ENCODE measurements at regions not wholly inside any gene's neighbourhood (a gene's known extent, or its start where the extent isn't known, plus 50 kb on each side); places are given as distances from the start of the nearest gene placed in this dataset.
A peak's percentile ranks its signal among the peaks of the same experiment; 100 is the strongest.

DNA sequence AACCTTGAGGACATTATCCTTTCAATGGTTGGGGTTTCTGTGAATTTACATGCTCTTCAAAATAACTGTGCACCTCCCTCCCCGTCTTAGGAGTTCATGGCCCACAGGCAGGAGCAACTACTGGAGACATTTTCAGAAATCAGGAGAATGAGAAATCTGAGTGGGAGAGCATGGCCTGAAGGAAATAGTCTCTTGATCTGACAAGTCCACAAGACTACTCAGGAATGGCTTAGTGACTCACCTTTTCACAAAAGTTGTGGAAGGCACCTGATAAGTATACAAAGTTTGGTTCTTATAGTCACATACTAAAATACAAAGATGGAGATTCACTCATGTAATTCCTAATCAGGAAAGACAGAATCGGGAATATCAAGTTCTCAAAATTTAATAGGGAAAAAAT, 83.6 kb upstream of the NCKAP5 start:
- in situ Hi-C loops (cut with HindIII; ENCODE audit: low sequenced_read_pairs): no loop called here
- no peak overlapping the region for H3K4me3 ChIP-seq (ENCODE audit: low read depth, low read length)
- DNase-seq (ENCODE audit: low read depth): no peak
- TF ChIP-seq, protein P1, sequence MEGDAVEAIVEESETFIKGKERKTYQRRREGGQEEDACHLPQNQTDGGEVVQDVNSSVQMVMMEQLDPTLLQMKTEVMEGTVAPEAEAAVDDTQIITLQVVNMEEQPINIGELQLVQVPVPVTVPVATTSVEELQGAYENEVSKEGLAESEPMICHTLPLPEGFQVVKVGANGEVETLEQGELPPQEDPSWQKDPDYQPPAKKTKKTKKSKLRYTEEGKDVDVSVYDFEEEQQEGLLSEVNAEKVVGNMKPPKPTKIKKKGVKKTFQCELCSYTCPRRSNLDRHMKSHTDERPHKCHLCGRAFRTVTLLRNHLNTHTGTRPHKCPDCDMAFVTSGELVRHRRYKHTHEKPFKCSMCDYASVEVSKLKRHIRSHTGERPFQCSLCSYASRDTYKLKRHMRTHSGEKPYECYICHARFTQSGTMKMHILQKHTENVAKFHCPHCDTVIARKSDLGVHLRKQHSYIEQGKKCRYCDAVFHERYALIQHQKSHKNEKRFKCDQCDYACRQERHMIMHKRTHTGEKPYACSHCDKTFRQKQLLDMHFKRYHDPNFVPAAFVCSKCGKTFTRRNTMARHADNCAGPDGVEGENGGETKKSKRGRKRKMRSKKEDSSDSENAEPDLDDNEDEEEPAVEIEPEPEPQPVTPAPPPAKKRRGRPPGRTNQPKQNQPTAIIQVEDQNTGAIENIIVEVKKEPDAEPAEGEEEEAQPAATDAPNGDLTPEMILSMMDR (IDR thresholded peaks at IDR 0.05; ENCODE audit: low read depth, low read length, missing control alignments): no peak

DNA sequence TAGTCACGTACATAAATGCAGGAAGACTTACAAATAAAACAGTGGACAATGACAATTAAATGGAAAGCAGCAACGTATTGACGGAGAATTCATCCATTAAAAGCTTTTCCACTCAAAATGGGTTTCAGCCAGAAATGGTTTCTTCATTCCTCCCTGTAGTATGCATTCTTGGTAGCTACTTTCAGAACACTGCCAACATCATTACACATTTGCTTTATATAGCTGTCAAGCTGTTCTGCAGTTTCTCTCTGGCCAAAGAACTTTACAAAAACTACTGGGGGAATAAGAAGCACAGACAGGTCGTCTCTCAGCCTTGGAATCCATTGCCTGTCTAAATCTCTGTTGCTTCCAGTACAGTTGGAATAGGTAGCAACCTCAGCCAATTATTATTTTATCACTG, 84.1 kb upstream of the NCKAP5 start:
- in situ Hi-C loops (cut with HindIII; ENCODE audit: low sequenced_read_pairs): no loop called here
- DNase-seq (ENCODE audit: low read depth): peak; percentile 32
- H3K4me3 ChIP-seq (ENCODE audit: low read depth, low read length): no peak overlapping the region
- TF ChIP-seq, protein P1 (IDR thresholded peaks at IDR 0.05; ENCODE audit: low read depth, low read length, missing control alignments): no peak

DNA sequence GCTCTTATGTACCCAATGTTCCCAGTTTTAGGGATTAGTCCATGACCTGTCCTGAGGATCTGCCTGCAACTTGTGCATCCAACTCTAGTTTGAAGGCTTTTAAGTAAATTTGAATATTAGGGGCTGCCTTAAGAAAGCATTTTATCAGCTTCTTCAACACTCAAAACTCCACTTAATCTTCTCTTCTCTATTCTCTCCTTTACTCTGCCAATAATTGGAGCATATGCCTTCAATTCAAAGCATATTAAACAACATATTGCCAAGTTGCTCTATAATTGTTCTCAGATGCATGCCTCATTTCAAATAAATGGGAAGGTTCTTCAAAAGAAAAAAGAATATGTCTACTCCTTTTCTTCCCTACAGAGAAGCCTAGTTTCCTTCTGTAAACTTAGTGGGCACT, 84.8 kb upstream of the NCKAP5 start:
- no peak for DNase-seq (ENCODE audit: low read depth)
- in situ Hi-C loops (cut with HindIII; ENCODE audit: low sequenced_read_pairs): no loop called here
- TF ChIP-seq, protein P1 (IDR thresholded peaks at IDR 0.05; ENCODE audit: low read depth, low read length, missing control alignments): no peak
- H3K4me3 ChIP-seq (ENCODE audit: low read depth, low read length): no peak overlapping the region

DNA sequence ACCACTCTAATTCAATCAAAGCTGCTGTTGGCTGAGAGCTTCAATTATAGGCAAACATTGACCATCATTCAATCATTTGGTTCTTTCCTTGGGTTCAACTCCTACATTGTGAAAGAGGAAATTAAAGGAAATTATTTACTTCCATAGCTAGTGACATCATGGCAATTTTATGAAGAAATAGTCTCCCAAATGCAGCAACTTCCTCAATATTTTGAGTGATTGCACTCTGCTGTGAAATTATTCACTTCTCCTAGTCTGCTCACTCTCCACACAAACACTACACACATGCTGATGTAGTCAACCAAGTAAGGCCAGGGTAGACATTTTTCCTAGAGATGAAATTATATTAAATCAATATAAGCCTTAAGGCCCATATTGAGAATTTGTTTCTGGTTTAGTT, 86.7 kb upstream of the NCKAP5 start:
- in situ Hi-C loops (cut with HindIII; ENCODE audit: low sequenced_read_pairs): no loop called here
- DNase-seq (ENCODE audit: low read depth): no peak
- H3K4me3 ChIP-seq (ENCODE audit: low read depth, low read length): no peak overlapping the region
- TF ChIP-seq, protein P1 (IDR thresholded peaks at IDR 0.05; ENCODE audit: low read depth, low read length, missing control alignments): no peak

DNA sequence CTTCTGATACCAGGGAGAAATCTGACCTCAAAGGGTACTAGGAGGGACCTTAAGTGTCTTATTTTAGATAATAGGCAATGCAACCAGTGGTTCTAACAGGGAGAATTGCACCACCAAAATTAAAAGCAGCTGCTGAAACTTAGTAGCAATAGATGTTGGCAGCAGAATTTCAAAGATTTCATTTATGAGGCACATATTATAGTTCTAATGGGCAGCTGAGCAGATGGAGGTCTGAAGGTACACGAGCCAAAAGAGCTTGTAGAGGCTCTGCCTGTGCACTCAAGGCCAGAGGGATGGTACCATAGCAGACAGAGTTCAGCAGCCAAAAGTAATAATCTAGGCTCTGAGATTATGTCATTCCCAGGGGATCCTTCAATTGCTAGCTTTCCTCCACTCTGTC, 87.3 kb upstream of the NCKAP5 start:
- no peak overlapping the region for H3K4me3 ChIP-seq (ENCODE audit: low read depth, low read length)
- DNase-seq (ENCODE audit: low read depth): no peak
- in situ Hi-C loops (cut with HindIII; ENCODE audit: low sequenced_read_pairs): no loop called here
- TF ChIP-seq, protein P1 (IDR thresholded peaks at IDR 0.05; ENCODE audit: low read depth, low read length, missing control alignments): no peak

DNA sequence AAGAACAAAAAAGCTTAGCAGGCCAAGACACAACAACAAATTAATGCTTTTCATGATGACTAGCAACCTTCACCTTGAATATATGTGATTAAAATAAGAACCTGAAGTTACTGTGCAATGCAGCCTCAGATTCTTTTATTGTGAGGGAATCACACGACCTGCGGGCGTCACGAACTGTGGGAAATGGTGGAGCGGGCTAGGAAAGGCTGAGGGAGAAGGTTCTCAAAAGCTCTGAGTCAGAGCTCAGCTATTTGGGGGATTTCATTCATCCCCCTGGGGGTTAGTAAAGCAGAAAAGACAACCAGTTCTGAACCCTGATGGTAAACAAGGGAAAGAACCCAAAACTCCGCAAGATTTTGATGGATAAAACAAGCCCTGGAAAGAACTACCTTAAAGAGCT, 89.3 kb upstream of the NCKAP5 start:
- TF ChIP-seq, protein P1 (IDR thresholded peaks at IDR 0.05; ENCODE audit: low read depth, low read length, missing control alignments): no peak
- H3K4me3 ChIP-seq (ENCODE audit: low read depth, low read length): no peak overlapping the region
- in situ Hi-C loops (cut with HindIII; ENCODE audit: low sequenced_read_pairs): no loop called here
- peak; percentile 62 for DNase-seq (ENCODE audit: low read depth)

All from astrocyte of the cerebellum (primary cell).